Activated CD8-positive, alpha-beta memory T cell treated with anti-CD3 and anti-CD28 coated beads, Interleukin-2, amount 10 ng/mL, durations not matched to agents 7 days and 5 days (primary cell): ENCODE measurements at regions not wholly inside any gene's neighbourhood (a gene's known extent, or its start where the extent isn't known, plus 50 kb on each side); places are given as distances from the start of the nearest gene placed in this dataset.

ENCODE experiments used
- ATAC-seq: fragments of 150-1000 bp; cut with Tn5 transposase; one replicate; pipeline ENCODE4 v1.10.0; 2021; ENCODE audit warnings: moderate library complexity
- CTCF ChIA-PET: fragments of 350-600 bp; sonication (Branson Sonifier 250); formaldehyde crosslinking; loops from one replicate; lab custom pipeline; 2021; ENCODE audit warnings: antibody characterized with exemption; lab: Charles Lee
- DNase-seq: peaks from one replicate; pipeline ENCODE4 v3.0.0-alpha.2; 2020
- H3K27ac Mint-ChIP-seq: one replicate; pipeline ENCODE4 v1.8.0; 2021; ENCODE audit warnings: mild to moderate bottlenecking, mixed read lengths
- H3K27me3 Mint-ChIP-seq: one replicate; pipeline ENCODE4 v1.8.0; 2021; ENCODE audit warnings: mixed read lengths
- H3K36me3 Mint-ChIP-seq: one replicate; pipeline ENCODE4 v1.8.0; 2021; ENCODE audit warnings: mild to moderate bottlenecking, mixed read lengths
- H3K4me1 Mint-ChIP-seq: one replicate; pipeline ENCODE4 v1.8.0; 2021; ENCODE audit warnings: mixed read lengths
- H3K4me3 Mint-ChIP-seq: one replicate; pipeline ENCODE4 v1.8.0; 2021; ENCODE audit warnings: mild to moderate bottlenecking, moderate library complexity, mixed read lengths
- H3K9me3 Mint-ChIP-seq: one replicate; pipeline ENCODE4 v1.8.0; 2022; ENCODE audit warnings: low read depth, mixed read lengths

- H3K27ac Mint-ChIP-seq: no peak overlapping the region
- H3K4me1 Mint-ChIP-seq: peaks cover 5% of the 10 kb centered on the region
These were observed 308.7 kb upstream of the DDHD1 start for GRCh38 chr14:53461858-53462257.

GRCh38 chr14:53460544-53460943 lies 307.4 kb upstream of the DDHD1 start:
- DNase-seq: no peak
- no peak for ATAC-seq
- Mint-ChIP-seq H3K36me3 (no peaks in the 10 kb centered on the region), H3K9me3 (no peaks in the 10 kb centered on the region), H3K27me3 (no peaks in the 10 kb centered on the region), H3K4me3 (no peak overlapping the region), H3K27ac (no peak overlapping the region), H3K4me1 (peaks cover 5% of the 10 kb centered on the region)
- CTCF ChIA-PET: no interaction called here

More at GRCh38 chr14:53461858-53462257, 308.7 kb upstream of the DDHD1 start:
- H3K9me3 Mint-ChIP-seq: no peaks in the 10 kb centered on the region
- CTCF ChIA-PET: no interaction called here
- no peak overlapping the region for H3K4me3 Mint-ChIP-seq
- no peak for ATAC-seq
- H3K36me3 Mint-ChIP-seq: no peaks in the 10 kb centered on the region
- DNase-seq: no peak
- H3K27me3 Mint-ChIP-seq: no peaks in the 10 kb centered on the region

GRCh38 chr14:53458368-53458814 lies 305.3 kb upstream of the DDHD1 start:
- ATAC-seq (no peak), DNase-seq (no peak)
- Mint-ChIP-seq H3K27ac (no peak overlapping the region), H3K4me1 (peaks cover 5% of the 10 kb centered on the region), H3K9me3 (no peaks in the 10 kb centered on the region), H3K27me3 (no peaks in the 10 kb centered on the region), H3K4me3 (no peak overlapping the region), H3K36me3 (no peaks in the 10 kb centered on the region)
- CTCF ChIA-PET: interaction anchor here (1.5 kb wide), 1 partner anchor 26 kb away, joined by 5 read pairs; no protein-coding TSS in a partner anchor

- Mint-ChIP-seq H3K36me3 (no peaks in the 10 kb centered on the region), H3K9me3 (no peaks in the 10 kb centered on the region), H3K4me1 (peaks cover under 1% of the 10 kb centered on the region), H3K4me3 (no peak overlapping the region), H3K27me3 (no peaks in the 10 kb centered on the region), H3K27ac (no peak overlapping the region)
- ATAC-seq (no peak), DNase-seq (no peak)
- CTCF ChIA-PET: no interaction called here
These were observed 303.8 kb upstream of the DDHD1 start for GRCh38 chr14:53456931-53457330.

- H3K4me3 Mint-ChIP-seq: no peak overlapping the region
- H3K27me3 Mint-ChIP-seq: no peaks in the 10 kb centered on the region
- H3K36me3 Mint-ChIP-seq: no peaks in the 10 kb centered on the region
- H3K9me3 Mint-ChIP-seq: no peaks in the 10 kb centered on the region
- no peak overlapping the region for H3K27ac Mint-ChIP-seq
- ATAC-seq (no peak), DNase-seq (no peak)
- CTCF ChIA-PET: no interaction called here
- no peaks in the 10 kb centered on the region for H3K4me1 Mint-ChIP-seq
These were observed 299.0 kb upstream of the DDHD1 start for GRCh38 chr14:53452005-53452673.

GRCh38 chr14:53450871-53451270 lies 297.7 kb upstream of the DDHD1 start:
- no peaks in the 10 kb centered on the region for H3K27me3 Mint-ChIP-seq
- H3K9me3 Mint-ChIP-seq: no peaks in the 10 kb centered on the region
- no peaks in the 10 kb centered on the region for H3K36me3 Mint-ChIP-seq
- H3K27ac Mint-ChIP-seq: no peak overlapping the region
- ATAC-seq (no peak), DNase-seq (no peak)
- no peaks in the 10 kb centered on the region for H3K4me1 Mint-ChIP-seq
- no peak overlapping the region for H3K4me3 Mint-ChIP-seq
- CTCF ChIA-PET: no interaction called here

GRCh38 chr14:53448682-53449081 lies 295.6 kb upstream of the DDHD1 start:
- CTCF ChIA-PET: no interaction called here
- ATAC-seq (no peak), DNase-seq (no peak)
- H3K4me1 Mint-ChIP-seq: no peaks in the 10 kb centered on the region
- no peak overlapping the region for H3K4me3 Mint-ChIP-seq
- H3K9me3 Mint-ChIP-seq: no peaks in the 10 kb centered on the region
- no peaks in the 10 kb centered on the region for H3K27me3 Mint-ChIP-seq
- H3K27ac Mint-ChIP-seq: no peak overlapping the region
- H3K36me3 Mint-ChIP-seq: no peaks in the 10 kb centered on the region

- Mint-ChIP-seq H3K4me1 (no peaks in the 10 kb centered on the region), H3K4me3 (no peak overlapping the region), H3K36me3 (no peaks in the 10 kb centered on the region), H3K9me3 (no peaks in the 10 kb centered on the region), H3K27ac (no peak overlapping the region), H3K27me3 (no peaks in the 10 kb centered on the region)
- CTCF ChIA-PET: no interaction called here
- ATAC-seq (no peak), DNase-seq (no peak)
These were observed 291.7 kb upstream of the DDHD1 start for GRCh38 chr14:53444677-53445312.

- Mint-ChIP-seq H3K36me3 (no peaks in the 10 kb centered on the region), H3K4me1 (no peaks in the 10 kb centered on the region), H3K27me3 (no peaks in the 10 kb centered on the region), H3K9me3 (no peaks in the 10 kb centered on the region), H3K4me3 (no peak overlapping the region), H3K27ac (no peak overlapping the region)
- no peak for ATAC-seq
- CTCF ChIA-PET: no interaction called here
- DNase-seq: no peak
These were observed 288.7 kb upstream of the DDHD1 start for GRCh38 chr14:53441789-53442188.

- no peaks in the 10 kb centered on the region for H3K27me3 Mint-ChIP-seq
- DNase-seq (no peak), ATAC-seq (no peak)
- no peak overlapping the region for H3K4me3 Mint-ChIP-seq
- H3K9me3 Mint-ChIP-seq: no peaks in the 10 kb centered on the region
- H3K4me1 Mint-ChIP-seq: no peaks in the 10 kb centered on the region
- CTCF ChIA-PET: no interaction called here
- no peak overlapping the region for H3K27ac Mint-ChIP-seq
- no peaks in the 10 kb centered on the region for H3K36me3 Mint-ChIP-seq
These were observed 284.7 kb upstream of the DDHD1 start for GRCh38 chr14:53437858-53438257.

GRCh38 chr14:53432378-53432802 lies 279.3 kb upstream of the DDHD1 start:
- ATAC-seq (peak; percentile 53), DNase-seq (no peak)
- H3K4me3 Mint-ChIP-seq: no peak overlapping the region
- H3K36me3 Mint-ChIP-seq: no peaks in the 10 kb centered on the region
- no peaks in the 10 kb centered on the region for H3K9me3 Mint-ChIP-seq
- H3K27ac Mint-ChIP-seq: no peak overlapping the region
- peaks cover 2% of the 10 kb centered on the region for H3K4me1 Mint-ChIP-seq
- no peaks in the 10 kb centered on the region for H3K27me3 Mint-ChIP-seq
- CTCF ChIA-PET: interaction anchor here (1.2 to 2.6 kb wide), 3 partner anchors 26 to 916 kb away, joined by 3 to 6 read pairs (median 5); no protein-coding TSS in a partner anchor

- DNase-seq: no peak
- Mint-ChIP-seq H3K27me3 (no peaks in the 10 kb centered on the region), H3K9me3 (no peaks in the 10 kb centered on the region), H3K27ac (no peak overlapping the region), H3K36me3 (no peaks in the 10 kb centered on the region), H3K4me1 (peaks cover 2% of the 10 kb centered on the region), H3K4me3 (no peak overlapping the region)
- no peak for ATAC-seq
- CTCF ChIA-PET: interaction anchor here (2.5 kb wide), 1 partner anchor 28 kb away, joined by 5 read pairs; no protein-coding TSS in a partner anchor
These were observed 277.7 kb upstream of the DDHD1 start for GRCh38 chr14:53430870-53431269.

GRCh38 chr14:53412819-53413675 lies 259.9 kb upstream of the DDHD1 start:
- no peak for DNase-seq
- H3K36me3 Mint-ChIP-seq: no peaks in the 10 kb centered on the region
- CTCF ChIA-PET: interaction anchor here (1.0 kb wide), 1 partner anchor 238 kb away, joined by 3 read pairs; no protein-coding TSS in a partner anchor

More at GRCh38 chr14:53412819-53413675, 259.9 kb upstream of the DDHD1 start:
- Mint-ChIP-seq H3K9me3 (peaks cover 13% of the 10 kb centered on the region), H3K27me3 (no peaks in the 10 kb centered on the region), H3K4me3 (no peak overlapping the region), H3K4me1 (no peaks in the 10 kb centered on the region), H3K27ac (no peak overlapping the region)
- ATAC-seq: no peak
